Brain microvascular endothelial cell (primary cell): ENCODE measurements at regions not wholly inside any gene's neighbourhood (a gene's known extent, or its start where the extent isn't known, plus 50 kb on each side); places are given as distances from the start of the nearest gene placed in this dataset.
A peak's percentile ranks its signal among the peaks of the same experiment; 100 is the strongest.

Experiments used
- DNase-seq: peaks from one replicate; pipeline ENCODE4 v3.0.0-alpha.2; 2020
- H3K27ac ChIP-seq: fragments of 250-450 bp; sonication (Bioruptor Pico); 2 replicates; pipeline ENCODE4 v1.5.1; 2020; ENCODE audit warnings: mild to moderate bottlenecking, moderate library complexity
- H3K27me3 ChIP-seq: fragments of 250-450 bp; sonication (Bioruptor Pico); replicated peaks from 2 replicates; pipeline ENCODE4 v1.5.1; 2020; ENCODE audit warnings: mild to moderate bottlenecking
- H3K36me3 ChIP-seq: fragments of 250-450 bp; sonication (Bioruptor Pico); replicated peaks from 2 replicates; pipeline ENCODE4 v1.5.1; 2020; ENCODE audit warnings: mild to moderate bottlenecking
- H3K4me3 ChIP-seq: 2 replicates; pipeline ENCODE4 v1.5.1; 2011; ENCODE audit warnings: low read depth, mild to moderate bottlenecking, control low read depth, low read length, moderate library complexity
- CTCF ChIP-seq: IDR thresholded peaks from 2 replicates; pipeline ENCODE4 v1.5.1; 2011; ENCODE audit warnings: low read depth, mild to moderate bottlenecking, moderate library complexity, low read length, control low read depth, inconsistent platforms; ENCODE audit errors: missing control alignments
- in situ Hi-C: cut with HindIII; loops from 2 replicates; pipeline ENCODE4 v1.10.0; 2017; ENCODE audit warnings: low sequenced_read_pairs, low pct_ligation_motif_present

- H3K4me3 ChIP-seq, result no peak overlapping the region
- no peak for DNase-seq
- H3K36me3 ChIP-seq, result no peaks in the 10 kb centered on the region
- H3K27me3 ChIP-seq, result no peaks in the 10 kb centered on the region
- no peak for TF ChIP-seq CTCF
- in situ Hi-C loops, result no loop called here
- no peak overlapping the region for H3K27ac ChIP-seq
These were observed 195.8 kb upstream of the KLF12 start for GRCh38 chr13:74329962-74330361.

GRCh38 chr13:74325106-74325505 lies 190.9 kb upstream of the KLF12 start:
- TF ChIP-seq CTCF, result no peak
- H3K27ac ChIP-seq, result no peak overlapping the region
- no peaks in the 10 kb centered on the region for H3K27me3 ChIP-seq
- in situ Hi-C loops, result no loop called here
- peak; percentile 89 for DNase-seq
- no peak overlapping the region for H3K4me3 ChIP-seq
- no peaks in the 10 kb centered on the region for H3K36me3 ChIP-seq

- H3K4me3 ChIP-seq, result no peak overlapping the region
- H3K27ac ChIP-seq, result no peak overlapping the region
- H3K27me3 ChIP-seq, result no peaks in the 10 kb centered on the region
- no peak for DNase-seq
- in situ Hi-C loops, result no loop called here
- no peak for TF ChIP-seq CTCF
- no peaks in the 10 kb centered on the region for H3K36me3 ChIP-seq
These were observed 190.1 kb upstream of the KLF12 start for GRCh38 chr13:74324338-74324737.

GRCh38 chr13:74322562-74322961 lies 188.4 kb upstream of the KLF12 start:
- Histone ChIP-seq H3K36me3 (no peaks in the 10 kb centered on the region), H3K27ac (no peak overlapping the region), H3K4me3 (no peak overlapping the region), H3K27me3 (no peaks in the 10 kb centered on the region)
- in situ Hi-C loops, result no loop called here
- DNase-seq, result no peak
- TF ChIP-seq CTCF, result no peak

- Histone ChIP-seq H3K4me3 (no peak overlapping the region), H3K36me3 (no peaks in the 10 kb centered on the region), H3K27me3 (no peaks in the 10 kb centered on the region), H3K27ac (no peak overlapping the region)
- DNase-seq, result no peak
- TF ChIP-seq CTCF, result no peak
- in situ Hi-C loops, result no loop called here
These were observed 186.1 kb upstream of the KLF12 start for GRCh38 chr13:74320282-74320681.

GRCh38 chr13:74316547-74316946 lies 182.3 kb upstream of the KLF12 start:
- Histone ChIP-seq H3K4me3 (no peak overlapping the region), H3K36me3 (no peaks in the 10 kb centered on the region), H3K27me3 (no peaks in the 10 kb centered on the region), H3K27ac (no peak overlapping the region)
- TF ChIP-seq CTCF, result no peak
- DNase-seq, result no peak
- in situ Hi-C loops, result no loop called here
